Activated CD8-positive, alpha-beta T cell treated with anti-CD3 and anti-CD28 coated beads for 36 hours (primary cell): ENCODE measurements at regions not wholly inside any gene's neighbourhood (a gene's known extent, or its start where the extent isn't known, plus 50 kb on each side); places are given as distances from the start of the nearest gene placed in this dataset.
"Not testable (repeated sequence)": the region's sequence is repeated elsewhere in the genome, so short reads cannot be mapped to it uniquely, and the experiment has no call there.

Source experiments
- ATAC-seq: fragments of 200-7000 bp; cut with Tn5 transposase; one replicate; pipeline ENCODE4 v1.10.0; 2021; ENCODE audit warnings: mild to moderate bottlenecking, moderate library complexity
- CTCF ChIA-PET: fragments of 350-600 bp; sonication (Branson Sonifier 250); formaldehyde crosslinking; loops from one replicate; lab custom pipeline; 2021; ENCODE audit warnings: antibody characterized with exemption; lab: Charles Lee
- POLR2A ChIA-PET: fragments of 350-600 bp; sonication (Branson Sonifier 250); formaldehyde crosslinking; loops from one replicate; lab custom pipeline; 2021; ENCODE audit warnings: antibody characterized with exemption; lab: Charles Lee
- DNase-seq: peaks from one replicate; pipeline ENCODE4 v3.0.0-alpha.2; 2020
- H3K27ac Mint-ChIP-seq: one replicate; pipeline ENCODE4 v1.8.0; 2021; ENCODE audit warnings: mild to moderate bottlenecking, mixed read lengths
- H3K27me3 Mint-ChIP-seq: one replicate; pipeline ENCODE4 v1.8.0; 2021; ENCODE audit warnings: mixed read lengths
- H3K36me3 Mint-ChIP-seq: one replicate; pipeline ENCODE4 v1.8.0; 2021; ENCODE audit warnings: low read depth, mixed read lengths
- H3K4me1 Mint-ChIP-seq: one replicate; pipeline ENCODE4 v1.8.0; 2021; ENCODE audit warnings: low read depth, mixed read lengths
- H3K4me3 Mint-ChIP-seq: one replicate; pipeline ENCODE4 v1.8.0; 2021; ENCODE audit warnings: mild to moderate bottlenecking, moderate library complexity, mixed read lengths
- H3K9me3 Mint-ChIP-seq: one replicate; pipeline ENCODE4 v1.8.0; 2021; ENCODE audit warnings: mixed read lengths
- intact Hi-C: fragments of 100-400 bp; cut with micrococcal nuclease; formaldehyde crosslinking; loops from one replicate; pipeline ENCODE4 v1.10.0; 2022
- TF ChIP-seq, protein P1 (sequence below): fragments of 200-600 bp; IDR thresholded peaks from one replicate; pipeline ENCODE4 v1.8.0; 2022; ENCODE audit warnings: antibody characterized with exemption, mild to moderate bottlenecking

DNA sequence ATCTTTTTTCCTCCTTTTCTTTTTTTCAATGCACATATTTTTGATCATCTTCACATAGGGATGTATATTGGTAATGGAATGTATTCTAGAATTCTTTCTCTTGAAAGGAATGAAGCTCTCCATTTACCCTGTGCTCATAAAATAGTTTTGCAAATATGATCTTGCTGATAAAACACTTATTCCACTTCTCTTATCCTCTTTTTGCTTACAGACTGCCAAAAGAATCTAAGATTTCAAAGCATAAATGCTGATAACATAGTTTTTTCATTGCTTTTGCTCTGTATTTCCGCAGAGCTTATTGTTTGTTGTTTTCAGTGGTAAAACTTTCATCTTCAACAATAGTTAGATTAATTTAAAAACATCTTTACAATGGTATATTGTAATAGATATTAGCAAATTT, 350.5 kb downstream of the PAX1 start:
- intact Hi-C loops = no loop called here
- CTCF ChIA-PET = no interaction called here

GRCh38 chr20:22052025-22052650, 346.7 kb downstream of the PAX1 start:
- Mint-ChIP-seq H3K4me1 (no peaks in the 10 kb centered on the region), H3K36me3 (no peaks in the 10 kb centered on the region), H3K27ac (no peak overlapping the region), H3K9me3 (peaks cover 5% of the 10 kb centered on the region), H3K4me3 (no peak overlapping the region), H3K27me3 (no peaks in the 10 kb centered on the region)
- ATAC-seq (no peak), DNase-seq (no peak)
- TF ChIP-seq, protein P1, sequence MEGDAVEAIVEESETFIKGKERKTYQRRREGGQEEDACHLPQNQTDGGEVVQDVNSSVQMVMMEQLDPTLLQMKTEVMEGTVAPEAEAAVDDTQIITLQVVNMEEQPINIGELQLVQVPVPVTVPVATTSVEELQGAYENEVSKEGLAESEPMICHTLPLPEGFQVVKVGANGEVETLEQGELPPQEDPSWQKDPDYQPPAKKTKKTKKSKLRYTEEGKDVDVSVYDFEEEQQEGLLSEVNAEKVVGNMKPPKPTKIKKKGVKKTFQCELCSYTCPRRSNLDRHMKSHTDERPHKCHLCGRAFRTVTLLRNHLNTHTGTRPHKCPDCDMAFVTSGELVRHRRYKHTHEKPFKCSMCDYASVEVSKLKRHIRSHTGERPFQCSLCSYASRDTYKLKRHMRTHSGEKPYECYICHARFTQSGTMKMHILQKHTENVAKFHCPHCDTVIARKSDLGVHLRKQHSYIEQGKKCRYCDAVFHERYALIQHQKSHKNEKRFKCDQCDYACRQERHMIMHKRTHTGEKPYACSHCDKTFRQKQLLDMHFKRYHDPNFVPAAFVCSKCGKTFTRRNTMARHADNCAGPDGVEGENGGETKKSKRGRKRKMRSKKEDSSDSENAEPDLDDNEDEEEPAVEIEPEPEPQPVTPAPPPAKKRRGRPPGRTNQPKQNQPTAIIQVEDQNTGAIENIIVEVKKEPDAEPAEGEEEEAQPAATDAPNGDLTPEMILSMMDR = no peak
- ChIA-PET CTCF (interaction anchor here (0.7 kb wide), 1 partner anchor 62 kb away, joined by 3 read pairs; no protein-coding TSS in a partner anchor), POLR2A (no interaction called here)
- intact Hi-C loops = no loop called here

More for the DNA sequence above, 350.5 kb downstream of the PAX1 start:
- no peak overlapping the region for H3K27ac Mint-ChIP-seq
- ATAC-seq (no peak), DNase-seq (no peak)
- H3K4me3 Mint-ChIP-seq = no peak overlapping the region
- TF ChIP-seq, protein P1 = no peak
- no peaks in the 10 kb centered on the region for H3K27me3 Mint-ChIP-seq
- H3K9me3 Mint-ChIP-seq = peaks cover 8% of the 10 kb centered on the region
- POLR2A ChIA-PET = no interaction called here
- no peaks in the 10 kb centered on the region for H3K4me1 Mint-ChIP-seq
- H3K36me3 Mint-ChIP-seq = no peaks in the 10 kb centered on the region

DNA sequence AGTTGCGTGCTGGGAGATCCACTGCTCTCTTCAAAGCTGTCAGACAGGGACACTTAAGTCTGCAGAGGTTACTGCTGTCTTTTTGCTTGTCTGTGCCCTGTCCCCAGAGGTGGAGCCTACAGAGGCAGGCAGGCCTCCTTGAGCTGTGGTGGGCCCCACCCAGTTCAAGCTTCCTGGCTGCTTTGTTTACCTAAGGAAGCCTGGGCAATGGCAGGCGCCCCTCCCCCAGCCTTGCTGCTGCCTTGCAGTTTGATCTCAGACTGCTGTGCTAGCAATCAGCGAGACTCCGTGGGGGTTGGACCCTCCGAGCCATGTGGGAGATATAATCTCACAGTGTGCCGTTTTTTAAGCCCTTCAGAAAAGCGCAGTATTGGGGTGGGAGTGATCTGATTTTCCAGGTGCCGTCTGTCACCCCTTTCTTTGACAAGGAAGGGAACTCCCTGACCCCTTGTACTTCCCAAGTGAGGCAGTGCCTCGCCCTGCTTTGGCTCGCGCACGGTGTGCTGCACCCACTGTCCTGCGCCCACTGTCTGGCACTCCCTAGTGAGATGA, 340.6 kb downstream of the PAX1 start:
- DNase-seq, H3K9me3 Mint-ChIP-seq, ATAC-seq, H3K27ac Mint-ChIP-seq, H3K4me3 Mint-ChIP-seq, POLR2A ChIA-PET, intact Hi-C loops, CTCF ChIA-PET, H3K36me3 Mint-ChIP-seq, H3K4me1 Mint-ChIP-seq, H3K27me3 Mint-ChIP-seq: not testable (repeated sequence)

- intact Hi-C loops = no loop called here
- CTCF ChIA-PET = no interaction called here
- no peaks in the 10 kb centered on the region for H3K4me1 Mint-ChIP-seq
Measured at GRCh38 chr20:22027423-22027822, 322.0 kb downstream of the PAX1 start.

GRCh38 chr20:22020201-22020600, 314.7 kb downstream of the PAX1 start:
- H3K9me3 Mint-ChIP-seq = peaks cover 10% of the 10 kb centered on the region
- ATAC-seq = no peak
- H3K4me1 Mint-ChIP-seq = no peaks in the 10 kb centered on the region
- H3K27ac Mint-ChIP-seq = no peak overlapping the region
- DNase-seq = no peak
- intact Hi-C loops = no loop called here
- H3K27me3 Mint-ChIP-seq = no peaks in the 10 kb centered on the region
- H3K36me3 Mint-ChIP-seq = no peaks in the 10 kb centered on the region
- H3K4me3 Mint-ChIP-seq = no peak overlapping the region
- TF ChIP-seq, protein P1 = no peak
- ChIA-PET POLR2A (no interaction called here), CTCF (no interaction called here)

More at GRCh38 chr20:22027423-22027822, 322.0 kb downstream of the PAX1 start:
- Mint-ChIP-seq H3K27me3 (no peaks in the 10 kb centered on the region), H3K9me3 (peaks cover 15% of the 10 kb centered on the region), H3K27ac (no peak overlapping the region), H3K36me3 (no peaks in the 10 kb centered on the region), H3K4me3 (no peak overlapping the region)
- DNase-seq (no peak), ATAC-seq (no peak)
- TF ChIP-seq, protein P1 = no peak
- POLR2A ChIA-PET = no interaction called here
